ENCODE measurements at regions not wholly inside any gene's neighbourhood (a gene's known extent, or its start where the extent isn't known, plus 50 kb on each side); places are given as distances from the start of the nearest gene placed in this dataset.

- WGBS = 14% methylated on average over 51 of the region's 51 CpGs
- Histone ChIP-seq H3K9ac (ENCODE audit: low read depth in 1 of 2, low read length in 2 of 2) (no peak overlapping the region), H3K36me3 (ENCODE audit: control insufficient read depth in 4 of 4, insufficient read depth in 3 of 4, low read depth in 1 of 4, low read length in 3 of 4) (no peaks in the 10 kb centered on the region), H3K27ac (ENCODE audit: low read depth in 1 of 2, low read length in 2 of 2) (no peak overlapping the region), H3K4me3 (ENCODE audit: low read depth in 1 of 3, low read length in 3 of 3) (no peak overlapping the region), H3K4me1 (ENCODE audit: control insufficient read depth in 4 of 4, insufficient read depth in 4 of 4, low read length in 3 of 4) (peaks cover 4 to 16% (median 11%) of the 10 kb centered on the region in 4 donors), H3K27me3 (ENCODE audit: control insufficient read depth in 4 of 4, insufficient read depth in 4 of 4, low read length in 3 of 4) (peaks cover 0 to 13% (median 4%) of the 10 kb centered on the region in 4 donors), H3K9me3 (ENCODE audit: control insufficient read depth in 4 of 4, low read length in 3 of 4) (no peaks in the 10 kb centered on the region)
- TF ChIP-seq, protein P1, sequence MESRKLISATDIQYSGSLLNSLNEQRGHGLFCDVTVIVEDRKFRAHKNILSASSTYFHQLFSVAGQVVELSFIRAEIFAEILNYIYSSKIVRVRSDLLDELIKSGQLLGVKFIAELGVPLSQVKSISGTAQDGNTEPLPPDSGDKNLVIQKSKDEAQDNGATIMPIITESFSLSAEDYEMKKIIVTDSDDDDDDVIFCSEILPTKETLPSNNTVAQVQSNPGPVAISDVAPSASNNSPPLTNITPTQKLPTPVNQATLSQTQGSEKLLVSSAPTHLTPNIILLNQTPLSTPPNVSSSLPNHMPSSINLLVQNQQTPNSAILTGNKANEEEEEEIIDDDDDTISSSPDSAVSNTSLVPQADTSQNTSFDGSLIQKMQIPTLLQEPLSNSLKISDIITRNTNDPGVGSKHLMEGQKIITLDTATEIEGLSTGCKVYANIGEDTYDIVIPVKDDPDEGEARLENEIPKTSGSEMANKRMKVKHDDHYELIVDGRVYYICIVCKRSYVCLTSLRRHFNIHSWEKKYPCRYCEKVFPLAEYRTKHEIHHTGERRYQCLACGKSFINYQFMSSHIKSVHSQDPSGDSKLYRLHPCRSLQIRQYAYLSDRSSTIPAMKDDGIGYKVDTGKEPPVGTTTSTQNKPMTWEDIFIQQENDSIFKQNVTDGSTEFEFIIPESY (IDR thresholded peaks at IDR 0.05) = no peak
- TF ChIP-seq RAD21 (IDR thresholded peaks at IDR 0.05) (no peak), SP1 (IDR thresholded peaks at IDR 0.05) (no peak), FOXA2 (IDR thresholded peaks at IDR 0.05) (no peak), JUND (IDR thresholded peaks at IDR 0.05) (no peak), GABPA (IDR thresholded peaks at IDR 0.05 in 1 of 2, conservative IDR thresholded peaks at IDR 0.05 in 1 of 2) (no peak), YY1 (IDR thresholded peaks at IDR 0.05) (no peak), EGR1 (IDR thresholded peaks at IDR 0.05; ENCODE audit: low read depth in 2 of 2) (no peak), FOXA1 (IDR thresholded peaks at IDR 0.05) (no peak), HNF4G (IDR thresholded peaks at IDR 0.05) (no peak), HNF4A (conservative IDR thresholded peaks at IDR 0.05) (no peak), TAF1 (conservative IDR thresholded peaks at IDR 0.05) (no peak), NR2F2 (IDR thresholded peaks at IDR 0.05) (no peak), ATF3 (IDR thresholded peaks at IDR 0.05) (no peak), RXRA (IDR thresholded peaks at IDR 0.05) (no peak)
- TF ChIP-seq, protein P2, sequence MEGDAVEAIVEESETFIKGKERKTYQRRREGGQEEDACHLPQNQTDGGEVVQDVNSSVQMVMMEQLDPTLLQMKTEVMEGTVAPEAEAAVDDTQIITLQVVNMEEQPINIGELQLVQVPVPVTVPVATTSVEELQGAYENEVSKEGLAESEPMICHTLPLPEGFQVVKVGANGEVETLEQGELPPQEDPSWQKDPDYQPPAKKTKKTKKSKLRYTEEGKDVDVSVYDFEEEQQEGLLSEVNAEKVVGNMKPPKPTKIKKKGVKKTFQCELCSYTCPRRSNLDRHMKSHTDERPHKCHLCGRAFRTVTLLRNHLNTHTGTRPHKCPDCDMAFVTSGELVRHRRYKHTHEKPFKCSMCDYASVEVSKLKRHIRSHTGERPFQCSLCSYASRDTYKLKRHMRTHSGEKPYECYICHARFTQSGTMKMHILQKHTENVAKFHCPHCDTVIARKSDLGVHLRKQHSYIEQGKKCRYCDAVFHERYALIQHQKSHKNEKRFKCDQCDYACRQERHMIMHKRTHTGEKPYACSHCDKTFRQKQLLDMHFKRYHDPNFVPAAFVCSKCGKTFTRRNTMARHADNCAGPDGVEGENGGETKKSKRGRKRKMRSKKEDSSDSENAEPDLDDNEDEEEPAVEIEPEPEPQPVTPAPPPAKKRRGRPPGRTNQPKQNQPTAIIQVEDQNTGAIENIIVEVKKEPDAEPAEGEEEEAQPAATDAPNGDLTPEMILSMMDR (IDR thresholded peaks at IDR 0.05; ENCODE audit: low read depth, low read length, missing input control) = no peak
- TF ChIP-seq, protein P3, sequence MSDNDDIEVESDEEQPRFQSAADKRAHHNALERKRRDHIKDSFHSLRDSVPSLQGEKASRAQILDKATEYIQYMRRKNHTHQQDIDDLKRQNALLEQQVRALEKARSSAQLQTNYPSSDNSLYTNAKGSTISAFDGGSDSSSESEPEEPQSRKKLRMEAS (IDR thresholded peaks at IDR 0.05) = no peak
- TF ChIP-seq, protein P4, sequence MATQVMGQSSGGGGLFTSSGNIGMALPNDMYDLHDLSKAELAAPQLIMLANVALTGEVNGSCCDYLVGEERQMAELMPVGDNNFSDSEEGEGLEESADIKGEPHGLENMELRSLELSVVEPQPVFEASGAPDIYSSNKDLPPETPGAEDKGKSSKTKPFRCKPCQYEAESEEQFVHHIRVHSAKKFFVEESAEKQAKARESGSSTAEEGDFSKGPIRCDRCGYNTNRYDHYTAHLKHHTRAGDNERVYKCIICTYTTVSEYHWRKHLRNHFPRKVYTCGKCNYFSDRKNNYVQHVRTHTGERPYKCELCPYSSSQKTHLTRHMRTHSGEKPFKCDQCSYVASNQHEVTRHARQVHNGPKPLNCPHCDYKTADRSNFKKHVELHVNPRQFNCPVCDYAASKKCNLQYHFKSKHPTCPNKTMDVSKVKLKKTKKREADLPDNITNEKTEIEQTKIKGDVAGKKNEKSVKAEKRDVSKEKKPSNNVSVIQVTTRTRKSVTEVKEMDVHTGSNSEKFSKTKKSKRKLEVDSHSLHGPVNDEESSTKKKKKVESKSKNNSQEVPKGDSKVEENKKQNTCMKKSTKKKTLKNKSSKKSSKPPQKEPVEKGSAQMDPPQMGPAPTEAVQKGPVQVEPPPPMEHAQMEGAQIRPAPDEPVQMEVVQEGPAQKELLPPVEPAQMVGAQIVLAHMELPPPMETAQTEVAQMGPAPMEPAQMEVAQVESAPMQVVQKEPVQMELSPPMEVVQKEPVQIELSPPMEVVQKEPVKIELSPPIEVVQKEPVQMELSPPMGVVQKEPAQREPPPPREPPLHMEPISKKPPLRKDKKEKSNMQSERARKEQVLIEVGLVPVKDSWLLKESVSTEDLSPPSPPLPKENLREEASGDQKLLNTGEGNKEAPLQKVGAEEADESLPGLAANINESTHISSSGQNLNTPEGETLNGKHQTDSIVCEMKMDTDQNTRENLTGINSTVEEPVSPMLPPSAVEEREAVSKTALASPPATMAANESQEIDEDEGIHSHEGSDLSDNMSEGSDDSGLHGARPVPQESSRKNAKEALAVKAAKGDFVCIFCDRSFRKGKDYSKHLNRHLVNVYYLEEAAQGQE (IDR thresholded peaks at IDR 0.05) = no peak
- no peak for DNase-seq (ENCODE audit: low spot score)
These were observed 70.9 kb downstream of the ASCL4 start for GRCh38 chr12:107845226-107845979.
